ENCODE measurements at regions not wholly inside any gene's neighbourhood (a gene's known extent, or its start where the extent isn't known, plus 50 kb on each side); places are given as distances from the start of the nearest gene placed in this dataset.

- no peak for TF ChIP-seq CTCF (IDR thresholded peaks at IDR 0.05)
- TF ChIP-seq POLR2A (IDR thresholded peaks at IDR 0.05) = no peak
- no peak for TF ChIP-seq POLR2AphosphoS5 (IDR thresholded peaks at IDR 0.05; ENCODE audit: insufficient read depth in 1 of 2, low read depth in 1 of 2)
These were observed 421.8 kb upstream of the JARID2 start for GRCh38 chr6:14824060-14824459.
